Stimulated activated CD8-positive, alpha-beta memory T cell treated with anti-CD3 and anti-CD28 coated beads, Interleukin-7, amount 100 ng/mL, for 4 hours (primary cell): ENCODE measurements at regions not wholly inside any gene's neighbourhood (a gene's known extent, or its start where the extent isn't known, plus 50 kb on each side); places are given as distances from the start of the nearest gene placed in this dataset.

Experiments used
- DNase-seq, 2 donors: peaks; one replicate each; pipeline ENCODE4 v3.0.0-alpha.2; 2020; ENCODE audit warnings: low read depth in 2 of 2

- DNase-seq, result no peak
Measured at GRCh38 chr5:165076686-165077085, 1571.3 kb downstream of the MAT2B start.

DNA sequence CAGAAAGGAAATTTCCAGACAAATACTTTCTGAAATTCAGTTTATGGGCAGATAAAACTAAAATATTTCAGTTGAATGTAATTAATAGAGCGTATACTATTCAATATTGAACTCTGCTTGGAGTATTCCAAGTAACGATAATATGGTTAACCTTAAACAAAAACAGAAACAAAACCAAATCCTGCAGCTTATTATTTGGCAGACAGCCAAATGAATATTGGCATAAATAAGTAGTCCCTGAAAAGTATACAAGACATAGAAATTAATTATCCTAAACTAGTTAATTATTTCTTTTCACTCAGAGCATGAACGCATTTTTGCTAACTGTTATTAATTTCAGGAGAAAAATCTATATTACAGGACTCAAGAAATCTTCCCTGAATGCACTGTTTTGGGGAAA lies 1574.0 kb downstream of the MAT2B start:
- no peak for DNase-seq

DNA sequence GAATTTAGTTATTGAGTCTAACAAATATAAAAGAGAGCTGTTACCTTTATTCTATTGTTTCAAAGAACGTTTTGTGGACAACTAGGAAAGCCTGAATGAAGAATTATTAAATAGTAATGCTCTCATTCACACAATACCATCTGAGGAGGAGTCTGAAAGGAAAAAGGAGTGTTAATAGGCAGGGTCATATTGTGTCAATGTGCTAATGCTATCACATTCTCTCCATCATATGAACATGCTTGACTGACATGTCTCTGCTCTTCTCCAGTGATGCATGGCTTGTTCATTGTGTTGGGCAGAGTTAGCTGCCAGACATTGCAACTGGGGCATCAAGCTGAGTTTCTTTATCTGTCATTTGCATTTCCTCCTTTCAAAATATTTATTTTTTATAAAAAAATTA lies 1578.0 kb downstream of the MAT2B start:
- DNase-seq, result no peak

GRCh38 chr5:165086465-165086864 lies 1581.0 kb downstream of the MAT2B start:
- DNase-seq, result no peak

GRCh38 chr5:165094782-165095181 lies 1589.4 kb downstream of the MAT2B start:
- no peak for DNase-seq

GRCh38 chr5:165101709-165102108 lies 1596.3 kb downstream of the MAT2B start:
- no peak for DNase-seq

GRCh38 chr5:165104611-165105010 lies 1599.2 kb downstream of the MAT2B start:
- no peak for DNase-seq

DNA sequence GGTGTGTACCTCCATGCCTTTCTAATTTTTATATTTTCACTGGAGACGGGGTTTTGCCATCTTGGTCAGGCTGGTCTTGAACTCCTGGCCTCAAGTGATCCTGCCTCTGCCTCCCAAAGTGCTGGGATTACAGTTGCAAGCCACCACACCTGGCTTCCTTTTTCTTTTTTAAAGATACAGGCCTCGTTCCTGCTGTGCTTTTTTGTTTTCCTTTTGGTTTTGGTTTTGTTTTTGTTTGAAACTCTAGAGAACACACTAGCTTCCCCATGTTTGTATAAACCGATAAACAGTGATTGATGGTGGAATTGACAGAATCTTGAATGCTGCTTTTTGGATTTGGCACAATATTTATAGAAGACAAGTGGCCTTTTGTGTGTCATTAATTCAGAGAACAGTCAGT lies 1603.4 kb downstream of the MAT2B start:
- no peak for DNase-seq

DNA sequence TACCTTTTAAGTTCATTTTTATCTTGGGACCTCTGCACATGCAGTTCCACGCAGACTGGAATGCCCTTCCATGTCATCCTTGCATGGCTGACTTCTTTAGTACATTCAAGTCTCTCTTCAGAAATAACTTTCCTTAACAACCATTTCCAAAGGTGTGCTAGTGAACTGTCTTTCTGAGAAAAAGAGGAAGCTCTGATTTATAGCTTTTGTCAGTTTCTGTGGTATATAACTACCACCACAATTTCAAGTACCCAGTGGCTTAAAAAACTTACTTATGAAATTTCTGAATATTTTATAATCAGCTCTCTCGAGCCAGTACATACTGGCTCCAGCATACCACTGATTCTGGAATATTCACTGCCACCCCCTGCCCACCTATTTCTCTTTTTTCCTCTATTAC lies 1613.8 kb downstream of the MAT2B start:
- DNase-seq, result no peak

- DNase-seq, result no peak
Measured at GRCh38 chr5:165126598-165126997, 1621.2 kb downstream of the MAT2B start.

GRCh38 chr5:165127941-165128340 lies 1622.5 kb downstream of the MAT2B start:
- no peak for DNase-seq

DNA sequence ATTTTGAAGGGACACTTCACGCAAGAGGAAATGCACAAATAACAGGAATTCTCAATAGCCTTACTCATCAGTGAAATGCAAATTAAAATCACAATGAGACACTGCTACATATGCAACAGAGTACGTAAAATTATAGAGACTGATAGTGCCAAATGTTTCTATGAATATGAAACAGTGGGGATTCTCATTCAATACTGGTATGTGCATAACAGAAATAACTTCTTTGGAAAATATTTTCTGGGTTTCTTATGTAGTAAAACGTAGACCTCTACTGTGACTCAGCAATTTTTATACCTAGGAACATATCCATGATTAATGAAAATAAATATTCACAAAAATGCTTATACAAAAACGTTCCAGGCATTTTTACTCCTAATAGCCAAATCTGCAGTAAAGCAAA lies 1625.2 kb downstream of the MAT2B start:
- no peak for DNase-seq

GRCh38 chr5:165134155-165134554 lies 1628.7 kb downstream of the MAT2B start:
- DNase-seq, result no peak

DNA sequence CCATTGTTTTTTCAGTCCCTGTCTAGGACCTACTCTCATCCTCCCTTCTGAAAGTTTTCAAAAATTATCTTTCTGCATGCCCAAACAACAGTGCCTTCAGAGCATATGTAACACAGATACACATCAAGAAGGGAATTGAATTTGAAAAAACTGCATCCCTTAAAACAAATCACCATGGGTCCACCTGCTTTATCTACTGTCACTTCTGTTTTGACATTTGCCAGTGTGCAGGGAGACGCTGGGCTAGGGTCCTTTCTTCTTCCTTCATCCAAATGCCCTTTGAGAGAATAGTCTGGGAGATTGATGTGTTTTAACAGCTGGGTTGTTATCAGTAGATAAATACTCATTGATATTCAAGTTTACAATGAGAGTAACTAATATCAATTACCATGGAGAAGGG lies 1630.1 kb downstream of the MAT2B start:
- no peak for DNase-seq

GRCh38 chr5:165137701-165138100 lies 1632.3 kb downstream of the MAT2B start:
- no peak for DNase-seq

DNA sequence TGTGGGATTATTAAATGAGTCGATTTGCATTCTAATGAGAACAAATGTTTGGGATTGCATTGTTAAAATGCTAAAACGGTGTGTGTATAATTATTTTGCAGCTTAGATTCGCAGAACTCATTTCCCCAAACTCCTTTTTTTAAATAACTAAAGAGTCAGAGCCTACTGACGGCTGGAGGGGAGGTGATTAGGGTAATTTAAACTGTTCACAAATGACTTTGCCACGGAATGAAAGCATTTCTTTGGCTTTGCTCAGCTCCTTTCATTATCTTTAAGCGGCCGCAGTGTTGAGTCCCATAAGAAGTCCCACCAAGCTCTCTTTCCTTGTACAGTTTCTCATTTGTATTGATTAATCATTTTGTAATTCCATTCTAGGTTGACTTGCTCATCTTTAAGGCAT lies 1632.8 kb downstream of the MAT2B start:
- DNase-seq, result no peak

DNA sequence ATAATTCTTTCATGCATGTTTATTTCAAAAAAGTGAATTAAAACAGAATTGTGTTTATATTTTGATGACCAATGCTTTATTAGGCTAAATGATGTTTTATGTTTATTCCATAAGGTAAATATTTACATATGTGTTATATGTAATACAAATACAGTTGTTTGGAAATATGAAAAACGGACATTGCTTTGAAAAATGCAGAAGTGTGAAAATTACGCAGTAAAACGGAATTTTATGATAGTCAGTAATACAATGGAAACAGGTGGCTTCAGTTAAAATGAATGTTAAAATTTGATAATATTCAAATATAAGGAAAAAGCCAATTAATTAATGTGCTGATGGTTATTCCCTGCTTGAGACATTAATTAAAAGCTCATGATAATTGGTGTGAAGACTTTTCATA lies 1633.8 kb downstream of the MAT2B start:
- DNase-seq, result no peak

DNA sequence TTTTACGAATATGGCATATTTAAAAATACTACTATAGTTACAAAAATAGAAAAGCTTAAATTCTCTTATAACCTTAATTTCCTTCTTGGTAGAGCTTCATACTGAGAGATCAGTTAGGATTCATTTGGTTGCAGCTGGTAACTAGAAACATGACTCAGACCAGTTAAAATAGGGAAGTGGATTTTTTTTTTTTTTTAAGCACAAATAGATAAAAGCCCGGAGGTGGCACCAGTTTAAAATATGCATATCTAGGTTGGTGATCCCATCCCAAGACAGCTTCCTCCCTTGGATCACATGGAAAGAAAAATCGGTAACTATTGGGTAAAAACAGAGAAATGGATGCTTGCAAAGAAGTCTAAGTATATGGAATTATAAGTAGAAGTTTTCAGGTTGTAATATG lies 1634.3 kb downstream of the MAT2B start:
- no peak for DNase-seq

- no peak for DNase-seq
Measured at GRCh38 chr5:165143741-165144140, 1638.3 kb downstream of the MAT2B start.

DNA sequence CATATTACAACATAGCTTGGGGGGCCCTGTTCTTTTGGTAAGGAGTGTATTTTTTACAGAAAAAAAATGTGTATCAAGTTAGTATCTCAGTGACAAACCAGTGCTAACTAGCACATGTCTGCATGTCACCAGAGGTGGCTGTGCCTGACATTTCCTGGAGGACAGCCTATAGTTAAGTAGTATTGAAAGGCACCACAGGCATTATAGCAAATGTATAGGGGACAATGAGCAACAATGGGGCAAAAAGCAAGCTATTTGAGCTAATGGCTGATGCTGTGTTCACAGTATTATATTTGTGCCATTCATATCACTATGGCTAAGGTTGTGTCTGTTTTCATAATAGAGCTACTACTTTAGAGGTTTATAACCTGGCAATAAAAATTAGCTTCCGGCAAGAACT lies 1644.0 kb downstream of the MAT2B start:
- no peak for DNase-seq

DNA sequence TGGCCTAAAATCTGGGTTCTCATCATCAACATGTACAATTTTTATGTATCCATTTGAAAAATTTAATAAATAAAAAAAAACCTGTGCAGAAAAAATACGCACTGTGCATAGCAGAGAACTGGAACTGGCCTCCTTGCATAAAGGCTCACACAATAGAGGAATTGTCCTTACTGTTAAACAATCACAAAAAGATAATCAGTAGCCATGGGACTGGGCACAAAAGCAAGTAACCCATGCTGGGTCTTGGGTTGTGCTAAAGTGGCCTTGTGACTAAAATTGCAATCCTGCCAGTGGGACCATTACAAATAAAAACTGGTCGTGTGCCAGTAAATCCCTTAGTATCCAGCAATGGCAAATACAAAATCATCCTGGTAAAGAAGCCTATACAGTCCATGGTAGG lies 1646.6 kb downstream of the MAT2B start:
- no peak for DNase-seq

DNA sequence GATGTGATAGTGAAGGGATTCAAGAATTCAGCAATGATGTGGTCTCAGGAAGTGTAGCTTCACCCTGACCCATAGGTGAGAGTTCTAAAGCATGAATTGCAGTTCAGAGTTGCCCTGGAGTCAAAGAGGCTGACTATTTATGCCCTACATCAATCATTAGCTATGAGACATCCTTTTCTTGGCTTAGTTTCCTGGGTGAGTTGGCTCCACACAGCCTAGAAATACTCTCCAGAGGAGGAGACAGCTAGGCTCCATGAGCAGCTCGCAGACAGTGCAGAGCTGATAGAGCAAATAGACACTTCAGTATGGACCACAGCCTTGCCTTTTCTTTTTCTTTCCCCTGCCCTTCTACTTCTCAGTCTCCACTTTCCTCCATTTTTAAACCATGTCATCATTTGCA lies 1651.8 kb downstream of the MAT2B start:
- DNase-seq, result no peak

GRCh38 chr5:165161204-165161603 lies 1655.8 kb downstream of the MAT2B start:
- DNase-seq, result no peak

DNA sequence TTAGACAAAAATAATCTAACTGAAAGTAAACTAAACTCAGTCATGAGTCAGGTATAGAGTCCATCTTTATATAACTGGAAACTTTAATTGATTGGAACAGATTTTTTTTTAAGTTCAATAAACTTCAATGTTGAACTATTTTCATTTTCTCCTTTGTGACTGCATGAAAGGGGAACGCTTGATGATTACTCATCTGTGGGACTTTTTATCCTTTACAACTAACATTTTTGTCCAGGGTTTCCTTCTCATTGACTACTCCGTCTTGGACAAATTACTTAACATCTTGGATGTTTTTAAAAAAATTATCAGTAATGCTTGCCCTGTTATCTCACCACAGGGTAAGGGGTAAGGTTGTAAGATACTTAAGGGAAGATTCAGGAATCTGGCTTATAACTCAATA lies 1658.4 kb downstream of the MAT2B start:
- DNase-seq, result no peak

DNA sequence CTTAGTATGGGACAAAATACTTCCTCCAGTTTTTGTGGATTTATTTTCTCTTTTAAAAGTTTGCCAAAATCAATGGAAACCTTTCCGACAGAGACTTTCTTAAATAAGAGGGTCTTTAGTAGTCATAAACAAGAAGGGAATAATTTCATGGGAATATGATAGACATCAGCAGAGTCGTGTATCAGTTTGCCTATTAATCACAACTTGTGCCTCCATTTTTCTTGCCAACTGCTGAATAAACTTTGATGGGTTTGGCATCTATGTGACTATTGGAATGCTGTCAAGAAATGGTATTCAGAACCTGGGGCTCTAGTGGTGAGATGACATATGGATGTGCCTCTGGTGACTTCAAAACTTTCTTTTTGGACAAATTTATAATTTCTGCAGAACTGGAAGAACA lies 1668.2 kb downstream of the MAT2B start:
- no peak for DNase-seq
